ENCODE measurements at regions not wholly inside any gene's neighbourhood (a gene's known extent, or its start where the extent isn't known, plus 50 kb on each side); places are given as distances from the start of the nearest gene placed in this dataset.
"Not testable (repeated sequence)": the region's sequence is repeated elsewhere in the genome, so short reads cannot be mapped to it uniquely, and the experiment has no call there.

- DNase-seq: no peak
Measured at GRCh38 chr10:63929831-63930467, 408.7 kb downstream of the REEP3 start.

GRCh38 chr10:63930584-63930983 is 409.4 kb downstream of the REEP3 start:
- DNase-seq: no peak

GRCh38 chr10:63935705-63936104 is 414.5 kb downstream of the REEP3 start:
- DNase-seq: no peak

GRCh38 chr10:63940277-63940922 is 419.2 kb downstream of the REEP3 start:
- DNase-seq: no peak

- no peak for DNase-seq
Measured at GRCh38 chr10:63964406-63964805, 443.2 kb downstream of the REEP3 start.

GRCh38 chr10:63965846-63966245 is 444.6 kb downstream of the REEP3 start:
- no peak for DNase-seq

- DNase-seq: no peak
Measured at GRCh38 chr10:63972949-63973827, 452.0 kb downstream of the REEP3 start.

GRCh38 chr10:63976538-63976937 is 455.3 kb downstream of the REEP3 start:
- DNase-seq: peak; percentile 60 to 64

GRCh38 chr10:63977329-63977923 is 456.2 kb downstream of the REEP3 start:
- peak; percentile 28 to 34 for DNase-seq

- DNase-seq: not testable (repeated sequence)
Measured at GRCh38 chr10:63980870-63981269, 459.7 kb downstream of the REEP3 start.

- not testable (repeated sequence) for DNase-seq
Measured at GRCh38 chr10:63984061-63984460, 462.9 kb downstream of the REEP3 start.

GRCh38 chr10:63986536-63986935 is 465.3 kb downstream of the REEP3 start:
- no peak for DNase-seq

GRCh38 chr10:63987212-63987611 is 466.0 kb downstream of the REEP3 start:
- no peak for DNase-seq

- no peak for DNase-seq
Measured at GRCh38 chr10:63994371-63994770, 473.2 kb downstream of the REEP3 start.

GRCh38 chr10:64007157-64007556 is 486.0 kb downstream of the REEP3 start:
- no peak for DNase-seq

GRCh38 chr10:64010711-64011110 is 489.5 kb downstream of the REEP3 start:
- no peak for DNase-seq

GRCh38 chr10:64011912-64012714 is 490.9 kb downstream of the REEP3 start:
- no peak for DNase-seq

GRCh38 chr10:64014281-64014680 is 493.1 kb downstream of the REEP3 start:
- no peak for DNase-seq

- DNase-seq: no peak
Measured at GRCh38 chr10:64023926-64024470, 502.8 kb downstream of the REEP3 start.

- no peak for DNase-seq
Measured at GRCh38 chr10:64033711-64034110, 512.5 kb downstream of the REEP3 start.

- DNase-seq: no peak
Measured at GRCh38 chr10:64036321-64036930, 515.2 kb downstream of the REEP3 start.
